ENCODE measurements at regions not wholly inside any gene's neighbourhood (a gene's known extent, or its start where the extent isn't known, plus 50 kb on each side); places are given as distances from the start of the nearest gene placed in this dataset.

- TF ChIP-seq CTCF (IDR thresholded peaks at IDR 0.05) (no peak), RCOR1 (IDR thresholded peaks at IDR 0.05; ENCODE audit: low read length) (no peak), RAD21 (IDR thresholded peaks at IDR 0.05; ENCODE audit: low read length) (no peak), SIN3A (IDR thresholded peaks at IDR 0.05; ENCODE audit: borderline replicate concordance, low read depth, low read length) (no peak), POLR2AphosphoS5 (IDR thresholded peaks at IDR 0.05; ENCODE audit: low read depth, low read length) (no peak), NFIC (IDR thresholded peaks at IDR 0.05; ENCODE audit: borderline replicate concordance) (no peak), MXI1 (IDR thresholded peaks at IDR 0.05; ENCODE audit: low read depth, low read length) (no peak)
- TF ChIP-seq, protein P1, sequence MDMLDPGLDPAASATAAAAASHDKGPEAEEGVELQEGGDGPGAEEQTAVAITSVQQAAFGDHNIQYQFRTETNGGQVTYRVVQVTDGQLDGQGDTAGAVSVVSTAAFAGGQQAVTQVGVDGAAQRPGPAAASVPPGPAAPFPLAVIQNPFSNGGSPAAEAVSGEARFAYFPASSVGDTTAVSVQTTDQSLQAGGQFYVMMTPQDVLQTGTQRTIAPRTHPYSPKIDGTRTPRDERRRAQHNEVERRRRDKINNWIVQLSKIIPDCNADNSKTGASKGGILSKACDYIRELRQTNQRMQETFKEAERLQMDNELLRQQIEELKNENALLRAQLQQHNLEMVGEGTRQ (IDR thresholded peaks at IDR 0.05; ENCODE audit: borderline replicate concordance, low read depth, low read length) = no peak
- TF ChIP-seq, protein P2, sequence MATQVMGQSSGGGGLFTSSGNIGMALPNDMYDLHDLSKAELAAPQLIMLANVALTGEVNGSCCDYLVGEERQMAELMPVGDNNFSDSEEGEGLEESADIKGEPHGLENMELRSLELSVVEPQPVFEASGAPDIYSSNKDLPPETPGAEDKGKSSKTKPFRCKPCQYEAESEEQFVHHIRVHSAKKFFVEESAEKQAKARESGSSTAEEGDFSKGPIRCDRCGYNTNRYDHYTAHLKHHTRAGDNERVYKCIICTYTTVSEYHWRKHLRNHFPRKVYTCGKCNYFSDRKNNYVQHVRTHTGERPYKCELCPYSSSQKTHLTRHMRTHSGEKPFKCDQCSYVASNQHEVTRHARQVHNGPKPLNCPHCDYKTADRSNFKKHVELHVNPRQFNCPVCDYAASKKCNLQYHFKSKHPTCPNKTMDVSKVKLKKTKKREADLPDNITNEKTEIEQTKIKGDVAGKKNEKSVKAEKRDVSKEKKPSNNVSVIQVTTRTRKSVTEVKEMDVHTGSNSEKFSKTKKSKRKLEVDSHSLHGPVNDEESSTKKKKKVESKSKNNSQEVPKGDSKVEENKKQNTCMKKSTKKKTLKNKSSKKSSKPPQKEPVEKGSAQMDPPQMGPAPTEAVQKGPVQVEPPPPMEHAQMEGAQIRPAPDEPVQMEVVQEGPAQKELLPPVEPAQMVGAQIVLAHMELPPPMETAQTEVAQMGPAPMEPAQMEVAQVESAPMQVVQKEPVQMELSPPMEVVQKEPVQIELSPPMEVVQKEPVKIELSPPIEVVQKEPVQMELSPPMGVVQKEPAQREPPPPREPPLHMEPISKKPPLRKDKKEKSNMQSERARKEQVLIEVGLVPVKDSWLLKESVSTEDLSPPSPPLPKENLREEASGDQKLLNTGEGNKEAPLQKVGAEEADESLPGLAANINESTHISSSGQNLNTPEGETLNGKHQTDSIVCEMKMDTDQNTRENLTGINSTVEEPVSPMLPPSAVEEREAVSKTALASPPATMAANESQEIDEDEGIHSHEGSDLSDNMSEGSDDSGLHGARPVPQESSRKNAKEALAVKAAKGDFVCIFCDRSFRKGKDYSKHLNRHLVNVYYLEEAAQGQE (IDR thresholded peaks at IDR 0.05; ENCODE audit: low read depth, low read length) = no peak
- TF ChIP-seq, protein P3, sequence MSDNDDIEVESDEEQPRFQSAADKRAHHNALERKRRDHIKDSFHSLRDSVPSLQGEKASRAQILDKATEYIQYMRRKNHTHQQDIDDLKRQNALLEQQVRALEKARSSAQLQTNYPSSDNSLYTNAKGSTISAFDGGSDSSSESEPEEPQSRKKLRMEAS (IDR thresholded peaks at IDR 0.05; ENCODE audit: low read depth) = no peak
These were observed 306.3 kb downstream of the PRL start for GRCh38 chr6:21990577-21990976.
